COLO829 (cell line): ENCODE measurements at regions not wholly inside any gene's neighbourhood (a gene's known extent, or its start where the extent isn't known, plus 50 kb on each side); places are given as distances from the start of the nearest gene placed in this dataset.
"Not testable (repeated sequence)": the region's sequence is repeated elsewhere in the genome, so short reads cannot be mapped to it uniquely, and the experiment has no call there.

Experiments
- DNase-seq: peaks from one replicate; pipeline ENCODE4 v3.0.0; 2012; ENCODE audit warnings: low spot score

DNA sequence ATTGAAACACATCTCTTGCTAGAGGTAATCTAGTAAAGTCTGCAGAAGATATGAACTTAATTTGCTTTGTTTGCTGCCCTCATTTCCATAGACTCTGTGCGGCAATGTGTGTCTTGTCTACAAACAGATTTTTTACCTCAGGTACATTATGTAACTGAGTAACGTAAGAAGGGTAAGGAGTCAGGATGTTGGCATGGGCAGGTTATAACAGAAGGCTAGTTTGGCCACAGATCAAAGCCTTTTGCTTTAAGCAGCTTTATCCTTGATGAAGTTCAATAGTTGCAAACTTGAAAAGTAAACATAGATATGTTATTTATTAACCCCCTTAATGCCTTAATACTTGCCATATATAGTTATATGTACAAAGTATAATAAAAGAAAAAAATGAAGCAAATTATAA lies 391.6 kb upstream of the FKBP1C start:
- no peak for DNase-seq

- no peak for DNase-seq
Observed at GRCh38 chr6:62808565-62809293, 402.5 kb upstream of the FKBP1C start.

GRCh38 chr6:62805431-62805830 lies 405.8 kb upstream of the FKBP1C start:
- DNase-seq: no peak

DNA sequence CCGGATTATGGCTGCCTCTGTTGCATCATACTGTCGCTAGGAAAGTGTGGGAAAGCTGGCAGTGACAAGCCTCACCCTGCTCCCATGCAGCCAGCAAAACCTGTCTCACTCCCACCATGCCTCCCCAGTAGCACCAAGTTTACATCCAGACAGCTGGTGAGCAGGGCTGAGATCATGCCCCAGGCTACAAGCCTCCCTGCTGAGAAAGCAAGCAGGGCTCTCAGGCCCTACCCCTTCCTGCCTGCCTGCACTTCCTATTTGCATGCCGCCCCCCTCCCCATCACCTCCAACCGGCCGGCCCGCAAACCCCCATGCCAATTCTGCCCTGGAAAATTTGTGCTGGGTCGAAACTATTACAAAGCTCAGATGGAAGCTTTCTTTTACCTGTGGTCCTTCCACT lies 408.2 kb upstream of the FKBP1C start:
- DNase-seq: no peak

- no peak for DNase-seq
Observed at GRCh38 chr6:62797190-62797589, 414.1 kb upstream of the FKBP1C start.

GRCh38 chr6:62775427-62776022 lies 435.7 kb upstream of the FKBP1C start:
- peak; percentile 1 for DNase-seq

GRCh38 chr6:62766174-62766573 lies 445.1 kb upstream of the FKBP1C start:
- DNase-seq: not testable (repeated sequence)

DNA sequence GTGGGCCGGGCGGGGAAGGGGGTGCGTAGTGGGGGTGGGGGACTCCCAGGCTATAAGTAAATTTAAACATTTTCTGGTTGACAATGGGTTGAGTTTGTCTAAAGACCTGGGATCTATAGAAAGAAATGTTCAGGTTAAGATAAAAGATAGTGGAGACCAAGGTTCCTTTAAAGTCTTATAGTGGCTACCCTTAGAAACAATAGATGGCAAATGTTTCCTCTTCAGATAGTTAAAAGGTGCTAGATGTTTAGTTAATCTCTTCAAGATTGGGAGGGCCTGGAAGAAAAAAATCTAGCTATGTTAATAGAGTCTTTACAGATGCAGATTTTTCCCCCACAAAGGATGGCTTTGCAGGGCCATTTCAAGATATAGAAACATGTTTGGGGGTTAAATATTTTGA lies 446.4 kb upstream of the FKBP1C start:
- no peak for DNase-seq

DNA sequence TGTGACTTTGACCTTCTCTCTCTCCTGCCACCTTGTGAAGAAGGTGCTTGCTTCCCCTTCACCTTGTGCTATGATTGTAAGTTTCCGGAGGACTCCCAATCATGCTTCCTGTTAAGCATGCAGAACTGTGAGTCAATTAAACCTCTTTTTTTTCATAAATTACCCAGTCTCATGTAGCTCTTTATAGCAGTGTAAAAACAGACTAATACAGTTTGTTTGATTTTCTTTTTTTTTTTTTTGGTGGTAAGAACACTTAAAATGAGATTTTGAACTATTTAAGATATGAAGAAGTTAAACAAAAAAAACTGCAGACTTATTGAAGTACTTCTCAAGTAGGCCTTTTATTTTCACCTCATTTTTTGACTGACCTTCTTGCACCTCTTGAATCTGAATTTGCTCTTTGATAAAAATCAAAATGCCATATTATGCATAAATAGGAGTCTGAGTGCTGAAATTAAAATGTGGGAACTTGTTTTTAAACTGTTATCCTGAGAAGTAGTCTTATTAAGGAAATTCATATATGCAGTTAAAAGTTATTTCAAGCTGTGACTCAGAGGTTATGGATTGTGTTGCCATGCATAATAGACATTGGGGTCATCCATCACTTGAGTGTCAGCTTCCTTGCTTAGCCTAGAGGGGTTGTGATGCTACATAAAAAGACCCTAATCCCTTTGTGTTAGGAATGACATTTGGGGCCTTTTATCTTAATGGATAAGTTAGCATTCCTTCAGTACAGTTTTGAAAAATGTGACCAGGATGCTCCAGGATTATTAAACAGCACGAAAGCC lies 447.9 kb upstream of the FKBP1C start:
- DNase-seq: no peak

- no peak for DNase-seq
Observed at GRCh38 chr6:62746968-62747367, 460.9 kb upstream of the KHDRBS2 start.

DNA sequence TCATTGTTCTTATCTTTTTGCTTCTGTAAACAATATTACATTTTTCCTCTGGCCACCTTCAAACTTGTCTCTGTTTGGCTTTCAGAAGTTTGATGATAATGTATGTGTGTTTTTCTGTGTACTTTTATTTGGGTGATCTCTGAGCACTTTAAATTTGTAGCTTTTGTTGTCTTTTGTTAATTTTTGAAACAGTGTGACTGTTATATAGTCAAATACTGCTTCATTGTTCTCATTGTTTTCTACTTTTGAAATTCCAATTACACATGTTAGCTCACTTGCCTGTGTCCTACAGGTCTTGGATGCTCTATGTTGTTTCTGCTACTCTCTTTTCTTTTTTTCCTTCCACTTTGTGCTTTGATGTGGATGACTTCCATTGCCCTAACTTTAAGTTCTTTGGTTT lies 460.1 kb upstream of the KHDRBS2 start:
- DNase-seq: no peak

- no peak for DNase-seq
Observed at GRCh38 chr6:62740596-62740995, 454.6 kb upstream of the KHDRBS2 start.

- DNase-seq: no peak
Observed at GRCh38 chr6:62740171-62740570, 454.1 kb upstream of the KHDRBS2 start.

DNA sequence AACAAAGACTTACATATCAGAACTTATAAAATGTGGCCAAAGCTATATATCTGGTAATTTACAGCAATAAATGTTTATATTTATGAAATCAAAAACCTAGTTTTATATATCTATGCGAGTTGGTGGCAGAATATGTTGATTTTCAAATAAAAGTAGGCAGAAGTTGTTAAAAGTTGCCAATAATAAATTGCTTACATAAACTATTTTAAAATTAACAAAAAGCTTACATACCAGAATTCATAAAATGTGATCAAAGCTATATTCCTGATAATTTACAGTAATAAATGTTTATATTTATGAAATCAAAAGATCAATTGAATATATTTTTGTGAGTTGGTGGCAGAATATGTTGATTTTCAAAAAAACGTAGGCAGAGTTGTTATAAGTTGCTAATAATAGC lies 451.8 kb upstream of the KHDRBS2 start:
- DNase-seq: no peak

DNA sequence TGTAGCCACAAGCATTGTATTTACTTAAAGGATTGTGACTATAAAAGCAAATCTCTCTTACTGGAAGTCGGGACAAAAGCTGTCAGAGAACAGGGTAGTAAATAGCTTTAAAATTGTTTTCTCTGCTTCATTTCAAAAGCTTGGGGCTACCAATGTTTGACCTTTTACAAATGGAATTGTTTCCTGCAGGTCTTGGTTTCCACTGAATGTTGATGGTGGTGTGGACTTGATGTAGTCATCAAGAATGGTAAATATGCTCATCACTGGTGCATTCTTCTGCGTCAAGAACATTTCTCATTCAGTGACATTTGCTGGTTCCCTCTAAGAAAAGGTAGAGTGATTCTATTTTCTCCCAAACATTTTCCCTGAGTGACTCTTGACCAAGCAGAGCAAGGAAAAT lies 435.4 kb upstream of the KHDRBS2 start:
- DNase-seq: no peak

- no peak for DNase-seq
Observed at GRCh38 chr6:62716719-62717118, 430.7 kb upstream of the KHDRBS2 start.

GRCh38 chr6:62714112-62714511 lies 428.1 kb upstream of the KHDRBS2 start:
- DNase-seq: no peak

DNA sequence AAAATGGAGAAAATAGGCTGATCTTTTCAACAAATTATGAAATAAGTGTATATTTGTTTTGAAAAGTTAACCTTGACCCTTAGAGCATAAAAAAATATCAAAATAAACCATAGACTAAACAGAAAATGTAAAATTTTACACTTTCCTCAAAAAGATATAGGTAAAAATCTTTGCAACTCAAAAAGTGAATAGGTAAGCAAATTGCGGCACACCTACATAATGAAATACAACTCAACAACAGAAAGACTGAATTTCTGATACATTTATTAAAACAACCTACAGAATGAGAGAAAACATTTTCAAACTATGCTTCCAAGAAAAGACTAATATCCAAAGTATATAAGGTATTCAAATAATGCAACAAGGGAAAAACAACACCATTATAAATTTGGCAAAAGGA lies 425.7 kb upstream of the KHDRBS2 start:
- DNase-seq: no peak

GRCh38 chr6:62707914-62708313 lies 421.9 kb upstream of the KHDRBS2 start:
- DNase-seq: no peak

GRCh38 chr6:62707156-62707555 lies 421.1 kb upstream of the KHDRBS2 start:
- DNase-seq: no peak

GRCh38 chr6:62683063-62683462 lies 397.0 kb upstream of the KHDRBS2 start:
- DNase-seq: no peak

DNA sequence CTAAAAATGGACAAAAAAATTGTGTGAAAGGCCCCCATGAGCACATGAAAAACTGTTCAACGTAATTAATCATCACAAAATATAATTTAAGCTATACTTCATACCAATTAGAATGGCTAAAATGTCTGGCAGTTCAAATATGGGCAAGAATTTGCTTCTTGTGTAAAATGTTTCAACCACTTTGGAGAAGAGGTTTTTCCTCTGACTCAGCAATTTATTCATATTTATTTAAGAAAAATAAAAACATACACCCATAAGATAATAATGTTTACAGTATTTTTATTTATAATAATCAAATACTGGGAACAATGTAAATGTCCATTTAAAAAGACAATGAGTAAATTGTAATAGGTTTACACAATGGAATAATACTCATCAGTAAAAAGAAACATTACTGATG lies 395.1 kb upstream of the KHDRBS2 start:
- no peak for DNase-seq

DNA sequence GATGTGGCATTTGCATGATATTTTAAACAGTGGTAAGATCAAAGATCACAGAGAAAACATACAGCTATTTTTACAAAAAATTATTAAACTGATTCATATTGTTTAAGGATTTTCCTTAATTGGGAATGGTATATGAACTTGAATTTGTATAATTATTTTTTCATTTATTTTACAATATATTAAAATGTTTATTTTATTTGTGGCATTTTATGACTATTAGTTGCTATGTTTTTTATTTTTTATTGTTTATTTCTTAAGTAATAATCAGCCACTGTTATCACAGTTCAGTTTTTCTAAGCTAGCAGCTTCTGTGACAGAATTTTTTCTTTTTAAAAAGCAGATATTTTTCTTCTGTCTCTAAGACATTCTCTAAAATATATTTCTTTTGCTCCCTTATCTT lies 387.0 kb upstream of the KHDRBS2 start:
- no peak for DNase-seq
